ENCODE measurements at regions not wholly inside any gene's neighbourhood (a gene's known extent, or its start where the extent isn't known, plus 50 kb on each side); places are given as distances from the start of the nearest gene placed in this dataset.
A peak's percentile ranks its signal among the peaks of the same experiment; 100 is the strongest.

GRCh38 chr22:45101515-45102227 is 62.1 kb upstream of the NUP50 start (continued):
- TF ChIP-seq ZNF281 (CRISPR knock-in tag; IDR thresholded peaks at IDR 0.05) (no peak), CBFB (CRISPR knock-in tag; IDR thresholded peaks at IDR 0.05; ENCODE audit: low read depth) (no peak), ZNF219 (CRISPR knock-in tag; IDR thresholded peaks at IDR 0.05; ENCODE audit: borderline replicate concordance) (no peak), ZNF532 (CRISPR knock-in tag; IDR thresholded peaks at IDR 0.05; ENCODE audit: borderline replicate concordance) (no peak), HMGXB4 (CRISPR knock-in tag; IDR thresholded peaks at IDR 0.05) (no peak), FOXP1 (CRISPR knock-in tag; IDR thresholded peaks at IDR 0.05; ENCODE audit: borderline replicate concordance) (no peak), ZNF423 (CRISPR knock-in tag; IDR thresholded peaks at IDR 0.05) (no peak), MXD4 (CRISPR knock-in tag; IDR thresholded peaks at IDR 0.05; ENCODE audit: borderline replicate concordance) (no peak), MLX (CRISPR knock-in tag; IDR thresholded peaks at IDR 0.05) (no peak), ZNF121 (CRISPR knock-in tag; IDR thresholded peaks at IDR 0.05) (0 out of 2 replicates have a peak, but pooled peaks have one; percentile 16), SOX15 (CRISPR knock-in tag; IDR thresholded peaks at IDR 0.05) (no peak), SMAD3 (CRISPR knock-in tag; IDR thresholded peaks at IDR 0.05; ENCODE audit: borderline replicate concordance) (0 out of 2 replicates have a peak, but pooled peaks have one; percentile 14), MAX (CRISPR knock-in tag; IDR thresholded peaks at IDR 0.05) (peak; percentile 97), ZSCAN18 (CRISPR knock-in tag; IDR thresholded peaks at IDR 0.05) (no peak)
- TF ChIP-seq, protein P1, sequence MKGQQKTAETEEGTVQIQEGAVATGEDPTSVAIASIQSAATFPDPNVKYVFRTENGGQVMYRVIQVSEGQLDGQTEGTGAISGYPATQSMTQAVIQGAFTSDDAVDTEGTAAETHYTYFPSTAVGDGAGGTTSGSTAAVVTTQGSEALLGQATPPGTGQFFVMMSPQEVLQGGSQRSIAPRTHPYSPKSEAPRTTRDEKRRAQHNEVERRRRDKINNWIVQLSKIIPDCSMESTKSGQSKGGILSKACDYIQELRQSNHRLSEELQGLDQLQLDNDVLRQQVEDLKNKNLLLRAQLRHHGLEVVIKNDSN (CRISPR knock-in tag; IDR thresholded peaks at IDR 0.05) = peak; percentile 91
- TF ChIP-seq, protein P2, sequence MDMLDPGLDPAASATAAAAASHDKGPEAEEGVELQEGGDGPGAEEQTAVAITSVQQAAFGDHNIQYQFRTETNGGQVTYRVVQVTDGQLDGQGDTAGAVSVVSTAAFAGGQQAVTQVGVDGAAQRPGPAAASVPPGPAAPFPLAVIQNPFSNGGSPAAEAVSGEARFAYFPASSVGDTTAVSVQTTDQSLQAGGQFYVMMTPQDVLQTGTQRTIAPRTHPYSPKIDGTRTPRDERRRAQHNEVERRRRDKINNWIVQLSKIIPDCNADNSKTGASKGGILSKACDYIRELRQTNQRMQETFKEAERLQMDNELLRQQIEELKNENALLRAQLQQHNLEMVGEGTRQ (CRISPR knock-in tag; IDR thresholded peaks at IDR 0.05) = peak; percentile 91
- TF ChIP-seq, protein P3, sequence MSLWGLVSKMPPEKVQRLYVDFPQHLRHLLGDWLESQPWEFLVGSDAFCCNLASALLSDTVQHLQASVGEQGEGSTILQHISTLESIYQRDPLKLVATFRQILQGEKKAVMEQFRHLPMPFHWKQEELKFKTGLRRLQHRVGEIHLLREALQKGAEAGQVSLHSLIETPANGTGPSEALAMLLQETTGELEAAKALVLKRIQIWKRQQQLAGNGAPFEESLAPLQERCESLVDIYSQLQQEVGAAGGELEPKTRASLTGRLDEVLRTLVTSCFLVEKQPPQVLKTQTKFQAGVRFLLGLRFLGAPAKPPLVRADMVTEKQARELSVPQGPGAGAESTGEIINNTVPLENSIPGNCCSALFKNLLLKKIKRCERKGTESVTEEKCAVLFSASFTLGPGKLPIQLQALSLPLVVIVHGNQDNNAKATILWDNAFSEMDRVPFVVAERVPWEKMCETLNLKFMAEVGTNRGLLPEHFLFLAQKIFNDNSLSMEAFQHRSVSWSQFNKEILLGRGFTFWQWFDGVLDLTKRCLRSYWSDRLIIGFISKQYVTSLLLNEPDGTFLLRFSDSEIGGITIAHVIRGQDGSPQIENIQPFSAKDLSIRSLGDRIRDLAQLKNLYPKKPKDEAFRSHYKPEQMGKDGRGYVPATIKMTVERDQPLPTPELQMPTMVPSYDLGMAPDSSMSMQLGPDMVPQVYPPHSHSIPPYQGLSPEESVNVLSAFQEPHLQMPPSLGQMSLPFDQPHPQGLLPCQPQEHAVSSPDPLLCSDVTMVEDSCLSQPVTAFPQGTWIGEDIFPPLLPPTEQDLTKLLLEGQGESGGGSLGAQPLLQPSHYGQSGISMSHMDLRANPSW (CRISPR knock-in tag; conservative IDR thresholded peaks at IDR 0.05; ENCODE audit: low read depth) = no peak
- TF ChIP-seq, protein P4, sequence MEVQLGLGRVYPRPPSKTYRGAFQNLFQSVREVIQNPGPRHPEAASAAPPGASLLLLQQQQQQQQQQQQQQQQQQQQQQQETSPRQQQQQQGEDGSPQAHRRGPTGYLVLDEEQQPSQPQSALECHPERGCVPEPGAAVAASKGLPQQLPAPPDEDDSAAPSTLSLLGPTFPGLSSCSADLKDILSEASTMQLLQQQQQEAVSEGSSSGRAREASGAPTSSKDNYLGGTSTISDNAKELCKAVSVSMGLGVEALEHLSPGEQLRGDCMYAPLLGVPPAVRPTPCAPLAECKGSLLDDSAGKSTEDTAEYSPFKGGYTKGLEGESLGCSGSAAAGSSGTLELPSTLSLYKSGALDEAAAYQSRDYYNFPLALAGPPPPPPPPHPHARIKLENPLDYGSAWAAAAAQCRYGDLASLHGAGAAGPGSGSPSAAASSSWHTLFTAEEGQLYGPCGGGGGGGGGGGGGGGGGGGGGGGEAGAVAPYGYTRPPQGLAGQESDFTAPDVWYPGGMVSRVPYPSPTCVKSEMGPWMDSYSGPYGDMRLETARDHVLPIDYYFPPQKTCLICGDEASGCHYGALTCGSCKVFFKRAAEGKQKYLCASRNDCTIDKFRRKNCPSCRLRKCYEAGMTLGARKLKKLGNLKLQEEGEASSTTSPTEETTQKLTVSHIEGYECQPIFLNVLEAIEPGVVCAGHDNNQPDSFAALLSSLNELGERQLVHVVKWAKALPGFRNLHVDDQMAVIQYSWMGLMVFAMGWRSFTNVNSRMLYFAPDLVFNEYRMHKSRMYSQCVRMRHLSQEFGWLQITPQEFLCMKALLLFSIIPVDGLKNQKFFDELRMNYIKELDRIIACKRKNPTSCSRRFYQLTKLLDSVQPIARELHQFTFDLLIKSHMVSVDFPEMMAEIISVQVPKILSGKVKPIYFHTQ (CRISPR knock-in tag; IDR thresholded peaks at IDR 0.05) = no peak
